ENCODE measurements at regions not wholly inside any gene's neighbourhood (a gene's known extent, or its start where the extent isn't known, plus 50 kb on each side); places are given as distances from the start of the nearest gene placed in this dataset.

- TF ChIP-seq ESRRA (CRISPR knock-in tag; IDR thresholded peaks at IDR 0.05; ENCODE audit: low read depth) (no peak), NR2F1 (CRISPR knock-in tag; IDR thresholded peaks at IDR 0.05) (no peak), RAD51 (IDR thresholded peaks at IDR 0.05; ENCODE audit: borderline replicate concordance) (no peak), NFE2 (CRISPR knock-in tag; IDR thresholded peaks at IDR 0.05) (no peak), NR2C2 (CRISPR knock-in tag; IDR thresholded peaks at IDR 0.05; ENCODE audit: borderline replicate concordance) (no peak), ZBTB21 (CRISPR knock-in tag; IDR thresholded peaks at IDR 0.05) (no peak)
Observed at GRCh38 chr16:26593700-26594099, 473.0 kb upstream of the C16orf82 start.

All from HepG2 (cell line).